ENCODE measurements at regions not wholly inside any gene's neighbourhood (a gene's known extent, or its start where the extent isn't known, plus 50 kb on each side); places are given as distances from the start of the nearest gene placed in this dataset.

- Histone ChIP-seq H3K36me3 (replicated peaks in 1 of 2; ENCODE audit: control insufficient read depth in 1 of 2, insufficient read depth in 2 of 2, low read length in 2 of 2) (no peaks in the 10 kb centered on the region), H3K27ac (ENCODE audit: low read depth in 1 of 2, low read length in 2 of 2) (no peak overlapping the region), H3K4me2 (replicated peaks; ENCODE audit: extremely low read depth, low read length, poor library complexity, severe bottlenecking) (no peak overlapping the region), H3K4me1 (ENCODE audit: control insufficient read depth in 1 of 2, insufficient read depth in 2 of 2, low read length in 2 of 2) (no peaks in the 10 kb centered on the region), H4K20me1 (ENCODE audit: insufficient read depth, low read length) (no peaks in the 10 kb centered on the region), H3K27me3 (ENCODE audit: control insufficient read depth in 2 of 2, insufficient read depth in 2 of 2, low read length in 2 of 2) (no peaks in the 10 kb centered on the region), H3K79me2 (ENCODE audit: insufficient read depth, low read length) (no peaks in the 10 kb centered on the region), H2AFZ (ENCODE audit: insufficient read depth, low read depth, low read length, poor library complexity, severe bottlenecking) (no peak overlapping the region), H3K9ac (ENCODE audit: insufficient read depth, low read length, poor library complexity, severe bottlenecking) (no peak overlapping the region), H3K9me3 (replicated peaks in 1 of 2; ENCODE audit: control insufficient read depth in 1 of 2, insufficient read depth in 1 of 2, low read length in 2 of 2) (peaks cover 0 to 31% of the 10 kb centered on the region in 2 donors), H3K4me3 (replicated peaks in 1 of 3; ENCODE audit: low read depth in 2 of 3, low read length in 3 of 3) (no peak overlapping the region)
- H3K36me3 Mint-ChIP-seq: no peaks in the 10 kb centered on the region
- no peak overlapping the region for H3K27ac Mint-ChIP-seq
- no peaks in the 10 kb centered on the region for H3K4me1 Mint-ChIP-seq
- 82% methylated on average over 3 of the region's 8 CpGs for WGBS (ENCODE audit: insufficient coverage)
- intact Hi-C loops (cut with micrococcal nuclease): no loop called here
- peaks cover 0 to 30% (median 12%) of the 10 kb centered on the region in 7 donors for H3K9me3 Mint-ChIP-seq
- peaks cover 0 to 3% (median 0%) of the 10 kb centered on the region in 3 donors for H3K27me3 Mint-ChIP-seq (ENCODE audit: low read depth in 3 of 3)
- no peak for TF ChIP-seq CTCF (IDR thresholded peaks at IDR 0.05)
- H3K4me3 Mint-ChIP-seq: no peak overlapping the region
- DNase-seq: no peak
These were observed 261.8 kb upstream of the IRX1 start for GRCh38 chr5:3333836-3334235.

- Histone ChIP-seq H3K36me3 (replicated peaks in 1 of 2; ENCODE audit: control insufficient read depth in 1 of 2, insufficient read depth in 2 of 2, low read length in 2 of 2) (no peaks in the 10 kb centered on the region), H3K4me1 (ENCODE audit: control insufficient read depth in 1 of 2, insufficient read depth in 2 of 2, low read length in 2 of 2) (no peaks in the 10 kb centered on the region), H4K20me1 (ENCODE audit: insufficient read depth, low read length) (no peaks in the 10 kb centered on the region), H3K4me2 (replicated peaks; ENCODE audit: extremely low read depth, low read length, poor library complexity, severe bottlenecking) (no peak overlapping the region), H2AFZ (ENCODE audit: insufficient read depth, low read depth, low read length, poor library complexity, severe bottlenecking) (no peak overlapping the region), H3K9me3 (replicated peaks in 1 of 2; ENCODE audit: control insufficient read depth in 1 of 2, insufficient read depth in 1 of 2, low read length in 2 of 2) (peaks cover 0 to 37% of the 10 kb centered on the region in 2 donors), H3K27ac (ENCODE audit: low read depth in 1 of 2, low read length in 2 of 2) (no peak overlapping the region), H3K4me3 (replicated peaks in 1 of 3; ENCODE audit: low read depth in 2 of 3, low read length in 3 of 3) (no peak overlapping the region), H3K27me3 (ENCODE audit: control insufficient read depth in 2 of 2, insufficient read depth in 2 of 2, low read length in 2 of 2) (no peaks in the 10 kb centered on the region), H3K79me2 (ENCODE audit: insufficient read depth, low read length) (no peaks in the 10 kb centered on the region), H3K9ac (ENCODE audit: insufficient read depth, low read length, poor library complexity, severe bottlenecking) (no peak overlapping the region)
- H3K9me3 Mint-ChIP-seq: peaks cover 0 to 32% (median 12%) of the 10 kb centered on the region in 7 donors
- no peak for TF ChIP-seq CTCF (IDR thresholded peaks at IDR 0.05)
- peaks cover 0 to 3% (median 0%) of the 10 kb centered on the region in 3 donors for H3K27me3 Mint-ChIP-seq (ENCODE audit: low read depth in 3 of 3)
- 86% methylated on average over 9 of the region's 9 CpGs for WGBS (ENCODE audit: insufficient coverage)
- H3K36me3 Mint-ChIP-seq: no peaks in the 10 kb centered on the region
- H3K27ac Mint-ChIP-seq: no peak overlapping the region
- DNase-seq: no peak
- no peak overlapping the region for H3K4me3 Mint-ChIP-seq
- no peaks in the 10 kb centered on the region for H3K4me1 Mint-ChIP-seq
- intact Hi-C loops (cut with micrococcal nuclease): no loop called here
These were observed 262.5 kb upstream of the IRX1 start for GRCh38 chr5:3333105-3333504.
